NCI-H1436 treated with DMSO at 0.1 percent for 48 hours (cell line): ENCODE measurements at regions not wholly inside any gene's neighbourhood (a gene's known extent, or its start where the extent isn't known, plus 50 kb on each side); places are given as distances from the start of the nearest gene placed in this dataset.
"Not testable (repeated sequence)": the region's sequence is repeated elsewhere in the genome, so short reads cannot be mapped to it uniquely, and the experiment has no call there.

Experiments used
- DNase-seq: peaks from one replicate; lab custom pipeline; 2025; lab: John Stamatoyannopoulos, UW

DNA sequence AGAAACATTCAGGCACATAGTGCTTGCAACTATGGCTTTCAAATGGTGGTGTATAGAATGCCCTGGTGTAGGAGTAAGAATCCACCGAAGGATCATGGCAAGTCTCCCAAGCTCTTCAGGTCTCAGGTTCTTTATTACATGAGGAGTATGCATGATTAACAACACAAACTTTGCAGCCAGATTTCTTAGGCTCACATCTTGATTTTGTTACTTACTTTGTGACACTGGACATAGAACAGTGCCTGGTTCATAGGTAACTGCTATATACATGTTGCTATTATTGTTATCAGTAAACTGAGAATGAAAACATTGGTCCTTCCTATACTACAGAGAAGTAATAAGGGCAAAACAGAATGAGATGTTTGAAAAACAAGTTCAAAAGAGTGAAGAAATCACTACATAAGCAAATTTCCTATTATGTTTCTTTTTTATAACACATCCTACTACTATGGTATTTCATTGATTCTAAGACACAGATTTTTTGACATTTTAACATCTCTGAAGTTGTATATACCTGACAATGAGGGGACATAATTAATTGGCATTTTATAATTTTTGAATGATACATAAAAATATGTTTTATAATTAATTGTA, 284.9 kb downstream of the C1D start:
- DNase-seq: no peak

DNA sequence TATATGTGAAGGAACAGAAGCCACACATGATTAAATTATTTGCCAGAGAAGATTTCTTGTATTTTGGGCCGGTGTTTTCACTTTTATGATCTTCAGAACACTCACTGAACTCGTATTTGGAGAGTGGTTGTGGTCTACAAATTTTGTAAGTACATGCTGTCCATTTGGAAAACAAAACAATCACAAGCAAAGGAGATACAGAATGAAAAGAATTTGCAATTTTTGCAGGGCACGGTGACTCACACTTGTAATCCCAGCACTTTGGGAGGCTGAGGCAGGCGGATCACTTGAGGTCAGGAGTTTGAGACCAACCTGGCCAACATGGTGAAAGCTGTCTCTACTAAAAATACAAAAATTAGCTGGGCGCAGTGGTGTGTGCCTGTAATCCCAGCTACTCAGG, 282.0 kb downstream of the C1D start:
- DNase-seq: not testable (repeated sequence)

DNA sequence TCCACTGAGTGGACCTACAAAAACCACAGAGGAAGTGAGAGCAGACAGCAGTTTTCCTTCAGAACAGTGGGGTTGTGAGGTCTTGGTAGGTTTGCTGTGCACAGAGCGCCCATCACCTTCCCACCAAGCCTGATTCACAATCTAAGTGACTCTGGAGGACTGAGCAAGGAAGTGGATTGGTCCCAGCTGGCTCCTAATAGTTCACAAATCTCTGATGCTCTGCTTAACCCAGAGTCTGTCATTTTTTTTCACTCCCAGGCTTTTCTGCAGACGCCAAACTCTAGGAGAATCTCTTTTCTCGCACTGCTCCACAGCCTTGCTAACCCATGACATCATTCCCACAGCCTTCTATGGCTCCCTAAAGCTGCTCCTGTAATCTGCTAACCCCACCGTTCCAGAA, 280.4 kb downstream of the C1D start:
- DNase-seq: no peak

DNA sequence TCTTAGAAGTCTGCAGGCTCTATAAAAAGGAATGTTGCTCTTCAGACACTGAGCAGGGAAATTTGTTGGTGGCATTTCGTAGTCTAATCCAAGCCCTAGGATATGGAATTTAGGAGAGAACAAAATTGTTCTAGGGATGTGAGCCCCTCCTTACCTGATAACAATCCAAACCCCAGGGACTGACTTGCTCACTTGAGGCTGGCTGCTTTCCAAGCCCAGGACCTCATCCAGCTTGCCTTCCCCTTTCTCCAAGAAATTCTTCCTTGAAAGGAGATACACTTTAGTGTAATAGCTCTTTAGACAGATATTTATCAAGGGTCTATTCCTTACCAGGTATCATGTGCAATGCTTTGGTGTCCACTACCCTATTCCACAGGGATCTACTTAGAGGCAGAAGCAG, 279.8 kb downstream of the C1D start:
- DNase-seq: no peak

DNA sequence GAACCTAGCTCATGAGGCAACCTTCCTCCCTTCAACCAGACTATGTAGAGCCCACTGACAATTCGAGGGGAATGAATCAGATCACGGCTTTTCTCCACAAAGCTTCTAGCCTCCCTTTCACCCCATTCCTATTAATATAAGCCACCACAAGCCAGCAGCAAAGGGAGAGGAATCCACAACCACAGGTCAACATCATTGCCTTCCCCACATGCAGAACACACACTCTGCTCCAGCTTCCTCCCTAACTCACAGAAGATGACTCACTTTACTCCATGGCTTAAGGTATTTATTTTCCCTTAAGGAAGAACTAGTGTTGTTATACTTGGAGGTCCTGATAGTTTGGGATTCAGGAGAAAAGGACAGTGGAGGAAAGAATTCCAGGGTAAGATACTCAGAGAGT, 272.2 kb downstream of the C1D start:
- no peak for DNase-seq

DNA sequence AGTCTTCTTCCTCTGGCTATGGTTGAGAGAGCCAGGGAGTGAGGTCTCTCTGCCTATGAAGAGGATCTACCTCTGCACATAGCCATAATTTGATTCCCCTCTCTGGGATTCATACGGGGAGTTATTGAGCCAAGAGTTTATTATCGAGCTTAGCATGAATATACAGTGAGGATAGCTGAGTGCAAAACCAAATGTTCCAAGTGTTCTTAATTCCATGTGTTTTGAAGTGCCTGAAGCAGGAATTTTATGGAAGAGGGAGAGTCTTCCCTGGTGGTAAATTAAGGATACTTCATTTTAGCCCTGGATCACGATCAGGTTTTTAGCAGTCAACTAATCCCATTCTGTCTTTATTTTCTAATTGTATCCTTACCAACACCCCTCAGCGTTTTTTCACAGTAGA, 270.6 kb downstream of the C1D start:
- no peak for DNase-seq

DNA sequence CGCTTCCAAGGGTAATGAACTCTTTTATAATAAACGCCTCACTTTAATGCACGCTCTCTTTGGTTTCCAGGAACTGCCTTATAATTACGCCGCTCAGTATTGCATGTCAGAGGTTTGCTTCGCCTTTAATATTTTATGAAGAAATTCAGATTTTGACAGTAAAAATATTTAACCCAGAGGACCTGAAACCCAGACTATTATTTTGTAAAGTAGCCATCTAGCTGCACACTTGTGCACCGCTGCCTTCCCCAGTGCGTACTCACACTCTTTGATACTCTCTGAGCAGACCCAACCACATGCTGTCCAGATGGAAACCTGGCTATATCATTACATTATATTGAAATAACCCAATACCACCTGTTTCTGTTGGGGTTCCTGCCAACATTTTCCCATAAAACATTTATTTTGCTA, 270.1 kb downstream of the C1D start:
- DNase-seq: no peak

DNA sequence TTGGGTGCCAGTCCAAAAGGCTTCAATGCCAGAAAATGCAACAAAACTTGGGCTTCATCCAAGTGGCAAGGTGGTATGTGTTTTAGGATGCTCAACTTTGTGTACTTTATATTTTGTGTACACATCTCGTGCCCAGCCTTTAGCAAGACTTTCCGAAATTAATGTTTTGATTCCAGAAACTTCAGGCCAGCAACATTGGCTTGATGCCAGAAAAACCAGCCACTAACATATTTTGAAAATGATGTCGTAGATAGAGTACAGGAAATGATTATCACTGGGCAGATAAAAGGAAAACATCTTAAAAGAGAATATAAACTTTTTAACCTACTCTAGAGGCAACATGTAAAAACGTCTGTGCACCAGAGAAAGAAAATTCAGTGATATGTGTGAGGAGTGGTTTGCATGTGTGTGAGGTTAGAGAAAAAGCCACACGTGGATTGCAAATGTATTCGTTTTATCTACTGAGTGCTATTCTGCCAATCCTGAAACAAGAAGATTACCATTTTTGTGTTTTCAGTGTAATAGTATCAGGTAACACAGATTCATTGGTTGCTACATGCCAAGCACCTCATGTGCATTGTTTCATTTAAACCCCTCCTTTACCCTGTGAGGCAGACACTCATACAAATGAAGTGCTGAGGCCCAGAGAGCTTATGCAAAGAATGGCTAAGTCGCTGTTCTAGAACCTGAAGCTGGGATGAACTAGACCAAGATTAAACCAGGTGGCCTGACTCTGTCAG, 264.8 kb downstream of the C1D start:
- DNase-seq: peak; percentile 57

DNA sequence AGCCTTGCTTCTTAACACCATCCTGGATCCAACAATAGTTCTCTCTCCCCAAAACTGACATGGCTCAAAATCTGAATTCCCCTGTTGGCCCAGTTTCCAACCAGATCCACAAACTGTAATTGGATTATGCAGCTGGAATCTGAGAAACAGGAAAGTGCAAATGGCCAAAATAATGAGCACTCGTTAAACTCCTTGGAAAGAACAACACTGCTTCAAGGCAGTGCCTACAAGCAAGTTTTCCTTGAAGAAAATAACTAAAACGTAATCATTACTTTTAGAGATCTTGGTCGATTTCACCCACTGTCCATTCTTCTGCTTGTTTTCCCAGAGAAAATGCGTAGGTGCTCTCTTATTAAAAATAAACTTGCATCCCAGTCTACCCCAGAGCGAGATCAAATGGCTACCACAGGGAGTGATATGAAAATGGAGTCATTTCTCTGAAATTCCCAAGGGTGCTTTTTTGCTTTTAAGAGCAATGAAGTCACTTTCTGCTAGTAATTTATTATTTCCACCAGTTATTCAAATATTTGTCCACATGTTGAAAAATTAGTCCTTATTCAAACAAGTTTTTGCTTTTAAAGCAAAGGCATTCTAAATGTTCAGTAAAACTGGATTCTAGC, 264.2 kb downstream of the C1D start:
- DNase-seq: no peak

DNA sequence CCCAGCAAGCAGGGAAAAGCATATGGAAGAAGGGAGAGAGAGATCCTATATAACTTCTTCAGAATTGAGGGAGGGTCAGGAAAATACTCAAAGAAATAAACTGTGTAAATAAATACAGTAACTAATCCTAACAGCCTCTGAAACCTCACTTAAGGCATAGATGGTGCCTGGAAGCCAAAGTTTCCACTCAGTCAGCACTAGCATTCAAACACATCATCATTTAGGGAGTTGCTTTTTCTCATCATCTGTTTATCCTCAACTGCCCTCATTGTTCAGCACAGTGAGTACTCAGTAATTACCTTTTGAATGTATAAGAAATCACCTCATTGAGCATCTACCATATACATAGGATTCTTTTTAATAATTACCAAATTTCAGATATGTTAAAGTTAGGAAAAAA, 262.9 kb downstream of the C1D start:
- no peak for DNase-seq

DNA sequence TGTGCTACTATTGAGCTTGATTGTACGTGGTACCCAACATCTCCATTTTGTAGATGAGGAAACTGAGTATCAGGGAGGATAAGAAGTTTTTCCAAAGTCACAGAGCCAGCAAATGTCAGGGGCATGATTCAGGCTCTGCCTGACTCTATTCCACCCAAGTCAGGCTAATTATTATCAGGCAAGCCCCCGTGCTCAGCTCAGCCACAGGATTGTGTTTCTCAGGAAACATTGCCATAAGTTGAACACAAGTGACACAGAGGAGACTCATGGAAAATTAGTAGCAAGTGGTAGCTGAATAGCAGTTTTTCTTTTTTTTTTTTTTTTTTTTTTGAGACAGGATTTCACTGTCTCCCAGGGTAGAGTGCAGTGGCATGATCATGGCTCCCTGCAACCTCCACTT, 260.5 kb downstream of the C1D start:
- DNase-seq: no peak

DNA sequence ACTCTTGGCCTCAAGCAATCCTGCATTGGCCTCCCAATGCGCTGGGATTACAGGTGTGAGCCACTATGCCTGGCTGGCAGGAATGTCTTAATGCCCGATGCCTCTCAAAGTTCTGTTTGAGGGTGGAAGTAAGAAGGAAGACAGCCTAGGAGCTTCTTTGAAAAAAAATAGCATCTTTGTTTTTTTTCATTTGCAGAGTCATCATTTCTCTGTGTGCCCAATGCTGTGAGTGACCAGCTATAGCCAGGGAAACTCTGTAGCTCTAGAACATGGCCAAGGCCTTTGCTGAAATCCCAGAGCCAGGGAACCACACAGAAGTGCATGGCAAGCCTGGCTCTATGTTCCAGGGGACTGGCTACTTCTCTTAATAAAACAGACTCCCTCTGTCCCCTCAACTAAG, 260.0 kb downstream of the C1D start:
- no peak for DNase-seq

DNA sequence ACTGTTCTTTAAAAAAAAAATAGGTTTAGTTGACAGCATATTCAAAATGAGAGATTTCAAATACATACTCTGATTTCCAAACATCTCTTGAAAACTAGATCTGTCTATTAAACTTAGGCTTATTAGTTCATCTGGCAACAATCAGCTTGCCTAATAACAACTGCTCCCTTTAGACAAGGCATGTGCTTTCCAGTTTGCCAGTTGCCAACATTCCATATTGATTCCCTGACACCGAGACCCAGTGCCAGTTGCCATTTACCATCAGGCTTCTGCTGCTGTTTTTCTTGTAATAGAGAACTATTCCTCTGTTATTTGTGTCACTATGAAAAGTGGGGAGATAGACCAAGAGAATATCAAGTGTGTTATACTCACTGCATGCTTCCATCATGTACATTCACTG, 256.0 kb downstream of the C1D start:
- DNase-seq: no peak

DNA sequence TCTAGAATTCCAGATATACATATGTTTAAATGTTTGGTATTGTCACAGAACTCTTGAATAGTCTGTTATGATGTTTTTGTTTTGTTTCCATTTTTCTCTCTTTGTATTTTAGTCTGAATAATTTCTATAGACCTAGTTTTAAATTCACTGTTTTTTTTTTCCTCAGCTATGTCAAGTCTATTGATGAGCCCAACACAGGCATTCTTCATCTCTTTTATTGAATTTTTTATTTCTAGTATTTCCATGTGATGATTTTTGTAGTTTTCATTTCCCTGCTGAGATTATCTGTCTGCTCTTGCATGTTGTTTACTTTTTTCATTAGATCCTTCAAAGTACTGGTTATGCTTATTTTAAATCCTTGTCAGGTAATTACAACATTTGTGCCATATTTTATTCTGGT, 254.7 kb downstream of the C1D start:
- no peak for DNase-seq

DNA sequence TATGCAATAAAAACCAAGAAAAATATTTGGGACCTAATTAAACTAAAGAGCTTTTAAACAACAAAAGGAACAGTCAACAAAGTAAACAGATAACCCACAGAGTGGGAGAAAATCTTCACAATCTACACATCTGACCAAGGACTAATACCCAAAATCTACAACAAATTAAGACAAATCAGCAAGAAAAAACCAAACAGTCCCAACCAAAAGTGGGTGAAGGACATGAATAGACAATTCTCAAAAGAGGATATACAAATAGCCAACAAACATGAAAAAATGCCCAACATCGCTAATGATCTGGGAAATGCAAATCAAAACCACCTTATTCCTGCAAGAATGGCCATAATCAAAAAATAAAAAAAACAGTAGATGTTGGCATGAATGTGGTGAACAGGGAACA, 250.1 kb downstream of the C1D start:
- no peak for DNase-seq

DNA sequence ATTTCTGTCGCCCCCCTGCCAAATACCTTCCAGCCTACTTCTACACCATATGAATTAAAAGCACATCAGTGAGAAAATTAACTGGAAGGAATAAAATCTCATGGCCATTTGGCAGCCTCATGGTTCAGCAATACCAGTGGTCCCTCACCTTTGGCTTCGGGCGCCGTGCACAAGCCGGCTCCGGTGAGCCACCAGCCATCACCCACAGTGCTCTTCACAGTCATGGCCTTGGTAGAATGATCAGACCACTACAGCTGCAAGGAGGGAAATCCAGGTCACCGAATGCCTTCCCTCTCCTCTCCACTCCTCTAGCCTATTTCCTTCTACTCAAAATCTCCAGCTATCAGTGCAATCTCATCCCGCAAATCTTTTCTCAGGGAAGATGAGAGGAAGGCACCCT, 239.1 kb downstream of the C1D start:
- DNase-seq: no peak

DNA sequence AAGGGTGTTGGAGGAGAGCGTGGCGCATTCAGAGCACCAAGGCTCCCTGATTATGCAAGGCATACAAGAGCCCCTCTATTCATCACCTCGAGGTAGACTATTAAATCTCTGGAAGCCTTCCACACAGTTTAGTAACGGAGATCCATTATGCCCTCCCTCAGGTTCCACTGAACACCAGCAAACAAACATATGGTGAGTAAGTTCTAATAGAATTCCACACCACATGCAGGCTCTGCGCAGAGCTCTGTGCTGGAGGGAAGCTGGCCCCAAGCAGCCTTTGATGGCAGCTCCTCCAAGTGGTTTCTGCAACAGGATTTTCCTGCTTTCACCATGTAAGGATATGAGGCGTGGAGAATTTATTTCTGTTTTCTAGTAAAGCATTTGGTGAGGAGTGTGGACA, 238.6 kb downstream of the C1D start:
- no peak for DNase-seq

DNA sequence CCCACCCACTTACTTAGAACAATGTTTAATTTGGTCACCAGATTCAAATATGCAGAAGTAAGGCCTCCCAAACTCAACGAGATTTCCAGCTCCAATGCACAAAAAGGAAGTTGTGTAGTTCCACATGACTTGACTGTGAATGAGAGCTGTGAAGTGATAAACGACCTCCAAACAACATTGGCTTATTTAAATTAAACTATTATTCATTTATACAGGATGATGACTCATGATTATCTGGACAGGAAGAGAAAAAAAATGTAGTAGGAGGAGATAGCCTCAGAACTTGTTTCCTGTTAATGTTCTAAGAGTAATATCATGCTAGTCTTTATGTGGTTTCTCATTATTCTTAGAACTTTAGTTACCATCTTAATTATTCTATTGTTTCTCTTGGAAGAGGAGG, 237.3 kb downstream of the C1D start:
- DNase-seq: no peak

DNA sequence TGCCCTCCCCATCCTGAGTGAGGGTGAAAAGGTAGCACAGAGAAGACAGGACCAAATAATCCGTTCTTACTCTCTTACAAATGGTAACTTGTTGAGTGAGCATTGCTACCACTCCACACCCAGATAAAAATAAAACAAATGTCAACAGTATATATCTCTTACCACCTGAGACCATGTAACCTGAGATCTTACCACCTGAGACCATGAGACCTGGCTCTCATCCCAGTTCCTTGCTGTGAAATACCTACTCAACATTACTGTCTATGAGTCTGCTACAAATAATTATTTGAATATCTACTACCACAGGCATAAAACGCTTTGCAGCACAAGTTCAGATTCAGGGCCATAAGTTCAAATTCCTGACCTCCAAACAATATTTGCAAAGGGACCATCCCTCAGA, 234.7 kb downstream of the C1D start:
- peak; percentile 32 for DNase-seq

DNA sequence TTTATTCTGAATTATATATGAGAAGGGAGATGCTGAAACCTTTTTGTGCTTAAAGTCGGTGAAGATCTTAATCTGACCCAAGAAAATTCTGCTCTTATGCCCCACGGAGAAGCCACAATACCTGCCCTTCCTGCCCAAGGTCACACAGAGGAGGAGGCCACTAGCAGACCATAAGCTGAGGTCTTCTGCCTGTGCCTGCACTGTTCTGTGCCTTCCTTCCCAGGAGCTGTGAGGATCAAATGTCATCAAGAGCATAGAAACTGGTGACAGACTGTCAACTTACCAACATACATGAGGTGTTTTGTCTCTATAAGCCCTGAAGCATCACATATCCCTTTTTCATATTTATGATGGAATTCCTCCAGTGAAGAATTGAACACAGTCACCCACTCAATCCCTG, 233.3 kb downstream of the C1D start:
- DNase-seq: no peak

DNA sequence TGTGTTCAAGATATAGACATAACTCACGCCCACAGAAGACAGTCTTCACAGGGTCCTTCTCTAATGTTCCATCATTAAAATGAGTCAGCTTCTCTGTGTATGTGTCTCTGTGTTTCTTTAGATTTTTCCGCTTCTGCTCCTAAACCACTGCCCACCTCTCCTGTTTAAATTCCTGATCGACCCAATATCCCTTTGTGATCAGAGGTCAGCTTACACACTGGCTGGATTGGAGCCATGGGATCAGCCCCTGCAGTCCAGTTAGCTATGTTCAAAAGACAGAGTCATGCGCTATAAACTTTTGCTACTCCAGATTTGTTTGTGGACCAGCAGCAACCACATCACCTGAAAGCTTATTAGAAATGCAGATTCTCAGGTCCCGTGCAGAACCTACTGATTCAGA, 229.2 kb downstream of the C1D start:
- DNase-seq: no peak

DNA sequence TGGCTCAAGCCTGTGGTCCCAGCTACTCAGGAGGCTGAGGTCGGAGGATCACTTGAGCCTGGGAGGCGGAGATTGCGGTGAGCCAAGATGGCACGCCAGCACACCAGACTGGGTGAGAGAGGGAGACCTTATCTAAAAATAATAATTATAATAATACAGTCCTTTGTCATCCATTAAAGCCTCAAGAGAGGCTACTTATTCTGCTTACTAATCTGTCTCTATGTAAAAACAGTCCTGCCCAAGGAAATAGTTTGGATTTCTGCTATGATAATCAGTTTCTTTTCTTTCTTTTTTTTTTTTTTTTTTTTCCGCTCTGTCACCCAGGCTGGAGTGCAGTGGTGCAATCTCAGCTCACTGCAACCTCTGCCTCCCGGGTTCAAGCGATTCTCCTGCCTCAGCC, 228.3 kb downstream of the C1D start:
- DNase-seq: no peak

DNA sequence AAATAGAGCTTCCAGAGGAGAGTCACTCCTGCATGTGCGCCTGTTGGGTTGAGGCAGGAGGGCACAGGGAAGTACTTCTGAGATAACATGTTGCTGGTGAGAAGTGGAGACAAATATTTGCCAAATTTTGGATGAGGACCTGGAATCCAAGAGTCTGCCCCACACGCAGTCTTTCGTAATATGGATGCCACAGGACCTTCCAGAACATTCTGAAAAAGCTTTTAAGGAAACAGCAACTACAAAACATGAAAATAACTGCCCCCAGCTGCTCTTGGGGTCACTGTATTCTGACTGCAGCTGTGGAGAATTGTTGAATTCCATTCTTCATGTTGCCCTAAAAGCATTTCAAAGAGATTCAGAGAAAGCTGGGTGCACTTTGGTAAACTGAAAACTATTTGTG, 227.5 kb downstream of the C1D start:
- DNase-seq: no peak

DNA sequence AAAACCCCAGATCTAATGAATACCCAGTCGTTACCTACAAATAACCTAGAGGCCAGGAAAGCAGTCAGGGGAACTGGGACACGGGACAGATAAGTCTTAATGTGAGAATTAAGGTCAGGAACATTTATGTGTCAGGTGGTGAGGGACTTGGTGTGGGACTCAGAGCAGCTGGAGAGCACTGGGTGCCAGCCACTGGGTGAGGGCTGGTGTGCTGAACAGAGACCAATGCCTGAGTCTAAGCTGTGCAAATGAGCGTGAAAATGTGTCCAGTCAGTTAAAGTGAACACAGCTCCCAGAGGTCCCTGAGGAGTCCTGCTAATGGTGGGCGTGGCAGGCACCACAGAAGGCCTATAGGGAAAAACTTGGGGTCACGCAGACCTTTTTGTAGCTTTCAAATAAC, 225.9 kb downstream of the C1D start:
- no peak for DNase-seq
